Suprapubic skin (tissue), 4 donors: ENCODE measurements at regions not wholly inside any gene's neighbourhood (a gene's known extent, or its start where the extent isn't known, plus 50 kb on each side); places are given as distances from the start of the nearest gene placed in this dataset.

ENCODE experiments used
- POLR2A ChIP-seq, 2 donors: fragments of 450-650 bp; IDR thresholded peaks; one replicate each; pipeline ENCODE4 v1.6.1; 2017; ENCODE audit warnings: antibody characterized with exemption in 2 of 2, mild to moderate bottlenecking in 2 of 2, moderate library complexity in 2 of 2
- POLR2AphosphoS5 ChIP-seq, 3 donors: sonication (generic); formaldehyde crosslinking; IDR thresholded peaks; one replicate each; pipeline ENCODE4 v1.6.1; 2017; ENCODE audit warnings: antibody characterized with exemption in 3 of 3
- TF ChIP-seq, protein P1 (sequence below), 2 donors: fragments of 200-600 bp in 1 of 2; fragments of 450-650 bp in 1 of 2; sonication (generic) in 1 of 2; IDR thresholded peaks; one replicate each; pipeline ENCODE4 v1.5.1; 2016 to 2019; ENCODE audit warnings: antibody characterized with exemption in 2 of 2, mild to moderate bottlenecking in 1 of 2, moderate library complexity in 1 of 2

DNA sequence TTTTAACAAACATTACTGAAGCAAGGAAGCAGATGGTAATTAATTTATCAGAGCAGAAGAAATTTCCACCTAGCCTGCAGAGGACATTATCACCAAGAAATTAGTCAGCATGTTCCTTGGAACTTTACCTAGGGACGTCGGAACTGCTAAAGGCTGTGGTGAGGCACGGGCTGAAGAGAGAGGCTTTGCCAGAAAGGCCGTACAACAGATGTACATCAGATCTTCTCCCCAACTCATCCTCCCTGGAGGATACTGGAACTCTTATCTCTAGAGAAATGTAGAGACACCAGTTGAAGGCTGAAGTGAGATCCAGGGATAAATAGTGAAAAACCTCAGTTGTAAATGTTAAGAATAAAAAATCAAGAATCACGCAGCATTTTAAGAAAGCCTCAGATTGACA is 257.1 kb downstream of the SAMD5 start:
- TF ChIP-seq, protein P1, sequence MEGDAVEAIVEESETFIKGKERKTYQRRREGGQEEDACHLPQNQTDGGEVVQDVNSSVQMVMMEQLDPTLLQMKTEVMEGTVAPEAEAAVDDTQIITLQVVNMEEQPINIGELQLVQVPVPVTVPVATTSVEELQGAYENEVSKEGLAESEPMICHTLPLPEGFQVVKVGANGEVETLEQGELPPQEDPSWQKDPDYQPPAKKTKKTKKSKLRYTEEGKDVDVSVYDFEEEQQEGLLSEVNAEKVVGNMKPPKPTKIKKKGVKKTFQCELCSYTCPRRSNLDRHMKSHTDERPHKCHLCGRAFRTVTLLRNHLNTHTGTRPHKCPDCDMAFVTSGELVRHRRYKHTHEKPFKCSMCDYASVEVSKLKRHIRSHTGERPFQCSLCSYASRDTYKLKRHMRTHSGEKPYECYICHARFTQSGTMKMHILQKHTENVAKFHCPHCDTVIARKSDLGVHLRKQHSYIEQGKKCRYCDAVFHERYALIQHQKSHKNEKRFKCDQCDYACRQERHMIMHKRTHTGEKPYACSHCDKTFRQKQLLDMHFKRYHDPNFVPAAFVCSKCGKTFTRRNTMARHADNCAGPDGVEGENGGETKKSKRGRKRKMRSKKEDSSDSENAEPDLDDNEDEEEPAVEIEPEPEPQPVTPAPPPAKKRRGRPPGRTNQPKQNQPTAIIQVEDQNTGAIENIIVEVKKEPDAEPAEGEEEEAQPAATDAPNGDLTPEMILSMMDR (IDR thresholded peaks at IDR 0.05), result no peak
- TF ChIP-seq POLR2A (IDR thresholded peaks at IDR 0.05), result no peak
- TF ChIP-seq POLR2AphosphoS5 (IDR thresholded peaks at IDR 0.05), result no peak
